Activated T-cell treated with anti-CD3 and anti-CD28 coated beads, Interleukin-2, amount 50 U/mL, for 48 hours (primary cell): ENCODE measurements at regions not wholly inside any gene's neighbourhood (a gene's known extent, or its start where the extent isn't known, plus 50 kb on each side); places are given as distances from the start of the nearest gene placed in this dataset.
"Not testable (repeated sequence)": the region's sequence is repeated elsewhere in the genome, so short reads cannot be mapped to it uniquely, and the experiment has no call there.

Experiments used
- DNase-seq, 2 experiments: peaks; one replicate each; pipeline ENCODE4 v3.0.0-alpha.2; 2020

DNA sequence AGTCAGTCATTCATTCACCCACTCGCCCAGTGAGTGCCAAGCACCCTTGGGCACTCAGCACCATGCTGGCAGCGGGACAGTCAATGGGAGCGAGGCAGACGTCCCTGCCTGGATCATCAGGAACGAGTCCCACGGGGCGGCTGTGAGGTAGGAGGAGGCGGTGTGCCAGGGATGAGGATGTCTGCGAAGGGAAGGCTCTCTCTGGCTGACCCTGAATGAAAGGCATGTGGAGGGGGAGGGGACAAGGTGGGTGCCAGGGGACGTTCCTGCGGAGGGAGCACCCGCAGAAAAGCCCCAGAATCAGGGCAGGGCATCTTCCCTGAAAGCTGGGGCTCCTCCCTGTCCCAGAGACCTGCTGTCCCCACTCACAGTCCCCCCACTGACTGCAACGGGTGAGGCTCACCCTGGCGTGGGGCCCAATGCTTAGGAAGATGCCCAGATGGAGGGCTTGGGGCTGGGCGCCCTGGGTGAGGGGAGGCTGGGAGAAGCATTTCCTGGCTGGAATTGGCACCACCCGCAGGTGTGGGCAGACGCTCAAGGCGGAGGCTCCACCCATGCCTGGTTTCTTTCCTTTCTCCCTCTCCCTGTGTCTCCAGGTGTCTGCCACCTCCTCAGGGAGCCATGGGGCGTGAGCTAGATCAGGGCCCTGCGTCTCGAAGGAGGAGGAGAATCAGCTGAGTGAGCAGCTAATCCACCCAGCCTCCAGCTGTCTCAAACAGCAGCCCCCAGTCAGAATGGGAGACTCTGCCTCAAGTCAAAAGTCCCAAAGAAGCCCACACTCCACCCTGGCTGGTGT is 179.0 kb upstream of the PPP1R26 start:
- no peak for DNase-seq

DNA sequence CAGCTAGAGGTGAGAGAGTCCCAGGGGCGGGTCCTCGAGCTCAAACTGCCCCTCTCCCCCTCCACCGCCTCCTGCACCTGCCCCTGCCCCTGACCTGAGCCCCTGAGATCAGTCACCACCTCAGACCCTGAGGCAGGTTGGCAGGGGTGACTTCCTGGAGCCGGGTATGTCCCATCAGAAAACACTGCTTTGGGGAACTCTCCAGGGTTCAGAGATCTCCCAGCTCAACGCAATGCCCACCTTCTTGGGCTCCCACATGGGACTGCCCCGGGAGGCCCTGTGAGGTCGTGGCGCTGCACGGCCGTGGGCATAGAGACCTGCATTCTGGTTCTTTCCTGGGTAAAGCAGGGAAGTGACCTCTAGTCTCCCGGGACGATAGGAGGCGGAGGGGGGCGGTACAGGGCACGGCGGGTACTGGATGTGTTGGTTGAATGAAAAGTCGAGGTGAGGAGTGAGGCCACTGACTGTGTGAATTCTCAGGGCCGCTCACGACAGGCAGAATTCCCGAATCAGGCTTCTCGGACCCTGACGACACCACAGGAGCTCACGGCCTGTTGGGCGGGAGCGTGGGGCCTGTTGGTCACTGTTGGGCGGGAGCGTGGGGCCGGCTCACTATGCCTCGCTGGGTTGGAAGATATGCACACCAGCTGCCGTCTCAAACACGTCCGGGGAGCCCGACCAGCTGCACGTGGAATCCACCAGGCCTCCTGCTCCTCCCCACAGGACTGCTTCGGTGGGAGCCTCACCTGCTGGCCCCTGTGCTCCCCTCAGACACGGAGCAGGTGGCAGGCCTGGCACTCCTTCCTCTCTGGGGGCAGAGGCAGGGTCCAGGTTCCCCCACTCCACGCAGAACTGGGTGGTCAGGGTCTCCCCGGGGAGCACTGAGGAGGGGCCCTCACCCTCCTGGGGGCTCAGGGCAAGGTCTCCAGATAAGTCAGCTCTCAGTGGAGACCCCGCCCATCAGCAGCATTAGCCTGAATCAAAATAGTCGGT is 178.0 kb upstream of the PPP1R26 start:
- no peak for DNase-seq

DNA sequence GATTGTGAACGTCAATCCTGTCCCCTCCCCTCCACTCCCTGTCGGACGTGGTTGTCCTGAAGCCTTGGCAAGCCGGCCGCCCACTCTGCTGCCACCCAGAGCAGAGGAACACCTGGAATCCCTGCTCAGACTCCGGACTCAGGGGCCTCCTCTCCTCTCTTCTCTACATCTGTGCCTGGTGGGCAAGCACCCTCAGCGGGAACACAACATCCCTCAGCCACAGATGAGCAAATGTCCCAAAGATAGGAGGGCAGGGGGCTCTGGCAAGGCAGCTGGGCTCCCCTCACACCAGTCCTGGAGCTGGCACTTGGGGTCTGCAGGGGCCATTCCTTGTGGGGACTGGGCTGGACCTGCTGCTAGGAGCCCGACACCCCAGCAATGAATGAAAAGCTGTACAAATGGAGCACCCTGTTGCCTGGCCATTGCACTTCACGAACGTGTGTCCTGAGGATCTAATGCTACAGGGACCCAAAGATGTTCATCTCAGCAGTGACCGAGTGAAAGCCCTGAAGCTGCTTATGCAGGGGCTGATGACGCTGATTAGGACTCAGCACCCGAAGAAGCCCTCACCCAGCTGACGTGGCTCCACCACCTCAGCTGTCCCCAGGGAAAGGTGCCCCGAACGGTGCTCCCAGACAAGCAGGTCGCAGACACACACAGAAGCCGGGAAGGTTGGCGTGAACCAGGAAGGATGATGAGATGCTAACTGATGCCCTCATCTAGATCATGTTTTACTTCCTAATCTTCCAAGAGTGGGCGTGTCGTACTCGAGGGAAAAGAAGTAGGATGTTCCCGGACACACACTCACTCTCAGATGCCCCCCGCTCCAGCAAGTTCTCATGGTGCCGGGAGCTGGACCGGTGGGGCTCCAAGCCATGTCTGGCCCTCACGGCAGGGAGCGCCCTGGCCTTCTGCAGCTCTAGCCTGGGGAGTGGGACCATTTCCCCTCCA is 177.0 kb upstream of the PPP1R26 start:
- no peak for DNase-seq

DNA sequence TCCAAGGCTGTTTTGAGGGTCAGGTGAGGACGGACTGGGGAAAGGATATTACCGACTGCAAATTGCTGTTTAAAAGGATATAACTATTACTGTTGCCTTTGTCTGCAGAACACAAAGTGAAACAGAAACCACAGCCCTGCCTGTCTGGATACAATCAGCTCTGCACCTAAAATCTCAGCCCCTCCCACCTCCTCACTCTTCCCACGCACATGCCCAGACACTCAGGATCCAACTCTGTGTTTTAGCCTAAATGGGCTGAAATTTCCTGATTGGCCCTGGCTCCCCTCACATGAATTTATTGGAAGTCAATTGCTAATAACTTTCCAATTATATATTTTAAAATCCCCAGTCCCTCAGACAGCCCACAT is 176.3 kb upstream of the PPP1R26 start:
- DNase-seq, result no peak

DNA sequence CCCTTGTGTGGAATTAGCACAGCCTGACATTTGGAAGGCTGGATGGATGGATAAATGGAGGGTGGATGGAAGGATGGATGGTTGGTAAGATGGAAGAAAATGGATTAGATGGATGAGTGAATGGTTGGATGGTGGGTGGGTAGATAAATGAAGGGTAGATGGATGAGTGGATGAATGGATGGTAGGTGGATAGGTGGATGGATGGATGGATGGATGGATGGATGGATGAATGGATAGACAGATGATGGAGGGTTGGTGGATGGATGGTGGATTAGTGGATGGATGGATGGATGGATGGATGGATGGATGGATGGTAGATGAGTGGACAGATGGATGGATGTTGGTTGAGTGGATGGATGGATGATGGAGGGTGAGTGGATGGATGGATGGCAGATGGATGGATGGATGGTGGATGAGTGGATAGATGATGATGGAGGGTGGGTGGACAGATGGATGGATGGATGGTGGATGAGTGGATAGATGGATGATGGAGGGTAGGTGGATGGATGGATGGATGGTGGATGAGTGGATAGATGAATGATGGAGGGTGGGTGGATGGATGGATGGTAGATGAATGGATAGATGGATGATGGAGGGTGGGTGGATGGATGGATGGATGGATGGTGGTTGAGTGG is 175.6 kb upstream of the PPP1R26 start:
- DNase-seq, result no peak

DNA sequence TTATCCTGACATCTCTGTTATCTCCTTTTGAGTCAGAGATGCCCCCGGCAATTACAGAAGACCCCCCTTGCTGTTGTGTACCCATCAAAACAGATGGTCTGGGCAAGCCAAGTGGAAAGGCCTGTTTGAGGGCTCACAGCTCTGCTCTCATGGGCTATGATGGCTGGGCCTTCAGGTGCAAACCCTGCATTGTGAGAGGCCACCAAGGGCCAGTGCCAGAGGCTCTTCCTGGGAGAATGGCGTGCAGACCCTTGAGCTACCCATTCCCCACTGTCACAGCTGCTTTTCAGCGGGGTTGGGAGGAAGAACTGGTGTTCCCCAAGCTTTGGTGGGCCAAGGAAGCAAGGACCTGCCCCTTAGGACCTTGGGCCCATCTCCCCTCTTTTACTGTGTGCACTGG is 174.7 kb upstream of the PPP1R26 start:
- DNase-seq, result no peak

DNA sequence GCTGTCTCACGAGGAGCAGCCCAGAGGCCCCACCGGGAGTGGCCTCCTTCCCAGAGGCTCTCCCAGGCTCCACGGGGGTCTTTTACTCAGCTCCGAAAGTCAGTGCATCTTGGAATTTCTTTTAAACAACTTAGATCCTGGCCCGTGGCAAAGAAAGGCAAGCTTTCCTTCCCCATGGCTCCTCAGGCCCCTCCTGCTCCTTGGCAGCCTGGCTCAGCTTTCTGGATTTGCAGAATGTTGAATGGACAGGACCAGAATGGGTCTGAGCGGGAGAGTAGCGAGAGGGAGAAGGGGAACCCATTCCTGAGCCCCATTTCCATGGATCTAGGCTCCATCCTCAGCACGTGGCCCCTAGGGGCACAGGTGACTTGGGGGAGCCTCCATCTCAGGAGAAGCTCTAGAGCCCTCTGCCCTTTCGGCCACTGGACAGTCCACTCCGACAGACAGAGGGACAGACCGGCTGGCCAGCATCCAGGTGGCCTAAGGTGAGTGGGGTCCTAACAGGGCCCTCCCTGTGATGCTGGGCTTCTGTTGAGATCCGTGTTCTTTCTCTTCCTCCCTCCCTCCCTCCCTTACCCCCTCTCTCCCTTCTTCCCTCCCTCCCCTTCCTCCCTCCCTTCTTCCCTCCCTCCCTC is 173.9 kb upstream of the PPP1R26 start:
- DNase-seq, result no peak

DNA sequence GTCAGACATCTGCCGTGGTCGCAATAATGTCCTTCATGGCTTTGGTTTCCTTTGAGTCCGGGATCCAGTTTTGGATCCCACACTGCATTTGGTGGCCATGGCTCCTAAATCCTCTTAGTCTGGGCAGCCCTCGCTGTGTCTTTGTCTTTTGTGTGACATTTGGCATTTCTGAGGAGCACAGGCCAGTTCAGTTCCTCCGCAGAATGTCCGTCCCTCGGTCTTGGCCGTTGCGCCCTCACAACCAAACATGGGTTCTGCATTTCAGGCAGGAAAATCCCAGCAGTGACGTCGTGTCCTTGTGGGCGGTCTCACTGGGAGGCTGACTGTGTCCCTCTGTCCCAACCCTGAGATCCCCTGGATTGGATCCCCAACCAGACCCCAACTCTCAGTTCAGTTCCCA is 172.9 kb upstream of the PPP1R26 start:
- DNase-seq, result no peak

DNA sequence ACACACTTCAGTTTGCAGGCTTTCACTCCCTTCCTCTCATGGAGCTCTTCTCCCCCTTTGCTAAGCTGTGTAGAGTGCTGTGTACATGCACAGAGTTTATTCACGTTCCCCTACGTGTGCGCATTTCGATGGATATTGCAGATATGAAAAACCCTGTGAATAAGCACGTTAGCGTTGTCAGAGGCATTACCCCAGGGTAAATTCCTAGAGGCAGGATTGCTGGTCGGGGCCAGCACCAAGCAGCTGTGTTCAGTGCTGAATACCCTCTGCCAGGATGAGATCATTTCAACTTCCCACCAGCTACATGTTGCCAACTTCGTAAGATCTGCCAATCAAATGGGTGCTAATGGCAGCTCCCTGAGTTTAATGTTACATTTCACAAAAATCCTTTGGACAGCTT is 172.3 kb upstream of the PPP1R26 start:
- peak in 1 of 2 experiments; percentile 1 for DNase-seq

DNA sequence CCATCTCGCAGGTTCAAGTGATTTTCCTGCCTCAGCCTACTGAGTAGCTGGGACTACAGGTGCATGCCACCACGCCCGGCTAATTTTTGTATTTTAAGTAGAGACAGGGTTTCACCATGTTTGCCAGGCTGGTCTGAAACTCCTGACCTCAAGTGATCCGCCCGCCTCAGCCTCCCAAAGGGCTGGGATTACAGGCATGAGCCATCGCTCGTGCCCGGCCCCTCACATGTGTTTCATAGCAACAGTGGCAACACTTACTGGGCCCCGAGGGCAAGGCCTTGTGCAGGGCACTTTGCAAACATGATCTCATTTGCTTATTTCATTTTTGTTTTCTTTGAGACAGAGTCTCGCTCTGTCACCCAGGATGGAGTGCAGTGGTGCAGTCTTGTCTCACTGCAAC is 171.7 kb upstream of the PPP1R26 start:
- not testable (repeated sequence) for DNase-seq

DNA sequence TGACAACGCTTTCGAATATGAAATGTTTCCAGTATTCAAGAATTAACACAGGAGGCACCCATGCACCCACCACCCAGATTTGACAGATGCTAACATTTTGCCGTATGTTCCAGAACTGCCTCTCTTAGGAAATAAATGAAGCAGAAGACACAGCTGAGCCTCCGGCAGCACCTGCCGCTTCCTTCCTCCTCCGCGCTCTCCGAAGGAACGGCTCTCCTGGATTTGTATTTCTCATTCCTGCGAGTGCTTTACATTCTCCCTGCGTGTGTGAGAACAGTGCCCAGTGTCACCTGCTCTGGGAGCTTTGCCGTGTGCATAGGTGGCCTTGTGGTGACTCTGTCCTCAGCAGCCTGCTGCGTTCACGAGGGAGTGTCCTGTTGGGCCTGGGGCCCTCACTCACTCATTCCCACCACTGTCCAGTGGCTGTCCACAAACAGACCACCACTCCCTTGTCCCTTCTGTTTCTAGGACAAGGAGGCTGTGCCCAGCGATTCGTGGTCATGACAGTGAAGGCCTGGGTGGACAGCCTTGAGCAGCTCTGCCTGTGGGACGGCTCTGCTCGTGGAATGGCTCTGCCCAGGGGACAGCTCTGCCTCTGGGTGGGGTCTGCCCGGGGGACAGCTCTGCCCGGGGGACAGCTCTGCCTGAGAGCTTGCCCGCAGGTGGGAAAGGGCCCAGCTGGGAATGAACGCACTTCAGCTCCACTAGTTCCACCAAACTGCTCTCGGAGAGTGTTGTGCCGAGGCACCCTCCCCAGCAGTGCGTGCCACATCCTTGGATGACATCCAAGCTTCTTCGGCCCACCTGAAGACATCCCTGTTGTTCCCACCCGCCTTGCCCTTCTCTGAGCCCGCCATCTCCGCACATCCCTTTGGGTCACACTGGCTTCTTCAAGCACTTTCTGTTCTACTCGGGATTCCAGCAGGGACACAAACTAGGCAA is 170.5 kb upstream of the PPP1R26 start:
- peak in 1 of 2 experiments; percentile 4 for DNase-seq

DNA sequence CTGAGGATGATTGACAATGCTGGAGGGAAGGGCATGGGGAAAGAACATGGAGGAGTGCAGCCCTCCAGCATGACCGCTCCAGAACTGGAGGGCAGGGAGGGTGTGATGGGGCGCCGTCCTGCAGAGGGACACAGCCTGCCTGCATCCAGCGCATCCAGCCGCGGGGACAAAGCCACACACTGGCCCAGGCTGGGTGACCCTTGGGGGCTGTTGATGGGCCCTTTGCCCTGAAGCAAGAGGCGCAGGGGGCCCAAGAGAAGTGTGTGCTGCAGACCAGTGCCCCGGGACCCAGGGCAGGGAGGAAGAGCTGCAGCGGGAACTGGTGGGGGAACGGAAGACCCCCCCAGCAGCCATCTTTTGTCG is 169.8 kb upstream of the PPP1R26 start:
- DNase-seq, result no peak

DNA sequence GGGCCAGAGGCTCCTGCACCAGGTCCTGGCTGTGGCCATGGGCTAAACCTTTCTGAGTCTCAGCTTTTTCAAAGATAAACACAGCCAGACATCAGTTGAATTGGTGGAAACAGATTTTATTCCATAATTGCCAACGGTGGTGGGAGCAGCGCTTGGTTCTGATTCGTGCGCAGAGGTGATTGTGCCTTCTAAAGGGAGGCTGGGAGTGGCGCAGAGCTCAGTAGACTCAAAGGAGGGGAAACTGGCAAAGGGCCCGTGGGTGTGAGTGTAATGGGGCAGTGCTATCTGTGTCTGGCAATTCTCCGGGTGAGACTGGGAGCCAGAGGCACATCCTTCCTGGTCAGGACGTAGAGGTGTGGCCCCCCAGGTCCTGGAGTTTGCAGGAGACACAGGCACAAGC is 169.4 kb upstream of the PPP1R26 start:
- no peak for DNase-seq

DNA sequence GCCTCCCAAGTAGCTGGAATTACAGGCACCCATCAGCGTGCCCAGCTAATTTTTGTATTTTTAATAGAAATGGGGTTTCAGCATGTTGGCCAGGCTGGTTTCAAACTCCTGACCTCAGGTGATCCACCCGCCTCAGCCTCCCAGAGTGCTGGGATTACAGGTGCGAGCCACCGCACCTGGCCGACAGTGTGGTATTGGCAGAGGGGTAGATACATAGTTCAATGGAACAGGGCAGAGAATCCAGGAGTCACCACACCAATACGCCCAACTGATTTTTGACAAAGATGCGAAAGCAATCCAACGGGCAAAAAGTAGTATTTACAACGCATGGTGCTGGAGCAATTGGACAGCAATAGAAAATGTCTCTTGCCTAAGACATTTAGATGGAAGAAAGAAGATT is 164.0 kb upstream of the PPP1R26 start:
- no peak for DNase-seq

DNA sequence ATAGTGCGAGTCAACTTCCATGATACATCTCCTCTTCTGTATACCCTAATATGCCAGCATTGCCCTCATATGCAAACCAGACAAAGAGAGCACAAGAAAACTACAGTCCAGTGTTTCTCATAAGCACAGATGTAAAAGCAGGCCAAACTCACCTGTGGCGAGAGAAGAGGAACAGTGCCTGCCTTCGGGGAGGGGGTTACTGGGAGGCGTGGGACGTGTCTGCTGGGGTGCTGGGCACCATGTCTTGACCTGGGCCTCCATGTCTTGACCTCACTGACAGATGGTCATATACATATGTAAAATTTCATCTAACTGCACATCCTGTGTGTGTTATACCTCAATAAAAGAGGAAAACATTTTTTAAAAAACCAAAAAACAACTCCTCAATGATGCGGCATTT is 159.3 kb upstream of the PPP1R26 start:
- DNase-seq, result no peak

DNA sequence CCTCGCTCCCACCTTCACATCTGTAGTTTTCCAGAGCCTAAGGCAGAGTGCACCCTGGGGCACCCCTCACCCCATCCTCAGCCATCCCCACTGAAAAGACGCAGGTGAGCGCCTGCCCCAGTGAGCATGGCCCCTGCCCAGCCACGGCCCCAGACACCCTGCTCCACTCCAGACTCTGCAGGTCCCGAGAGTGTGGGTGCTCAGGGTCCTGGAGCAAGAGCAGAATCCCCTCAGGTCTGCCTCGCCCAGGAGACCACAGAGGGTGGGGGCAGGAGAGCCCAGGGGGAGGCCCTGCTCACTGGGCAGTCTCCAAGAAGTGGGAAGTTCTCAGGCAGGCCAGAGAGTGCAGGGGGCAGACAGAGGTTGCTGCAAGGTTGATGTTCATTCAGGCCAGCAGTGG is 158.6 kb upstream of the PPP1R26 start:
- DNase-seq, result no peak

DNA sequence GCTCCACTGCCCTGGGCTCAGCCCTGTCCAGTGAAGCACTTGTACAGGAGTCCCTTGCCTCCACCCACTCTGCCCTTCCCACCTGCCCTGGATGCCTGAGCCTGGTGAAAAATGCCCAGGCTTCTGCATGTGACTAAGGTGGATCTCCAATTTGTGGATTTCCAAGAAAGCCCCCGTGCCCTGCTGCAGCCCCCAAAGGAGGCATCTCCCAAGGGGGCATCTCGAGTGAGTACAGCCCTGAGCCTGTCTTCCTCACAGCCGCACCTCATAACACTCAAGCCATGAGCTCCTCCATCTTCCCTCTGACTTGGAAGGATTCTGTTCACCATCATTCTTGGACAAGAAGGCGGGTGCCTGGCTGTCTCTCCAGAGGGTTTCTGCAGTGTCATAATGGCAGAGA is 158.0 kb upstream of the PPP1R26 start:
- DNase-seq, result no peak

DNA sequence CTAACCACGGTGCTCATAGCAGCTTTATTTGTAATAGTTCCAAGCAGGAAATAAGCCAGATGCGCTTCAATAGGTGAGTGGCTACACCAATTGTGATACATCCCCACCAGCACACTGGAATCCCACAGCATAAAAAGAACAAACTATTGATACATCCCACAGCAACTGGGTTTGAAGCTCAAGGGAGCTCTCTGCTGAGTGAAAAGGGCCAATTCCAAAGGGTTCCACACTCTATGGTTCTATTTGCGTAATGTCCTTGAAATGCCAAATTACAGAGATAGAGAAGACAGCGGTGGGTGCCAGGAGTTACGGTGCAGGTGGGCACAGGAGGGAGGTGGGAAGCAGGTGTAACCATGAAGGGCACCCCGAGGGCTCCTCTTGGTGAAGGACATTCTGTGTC is 155.3 kb upstream of the PPP1R26 start:
- DNase-seq, result no peak

DNA sequence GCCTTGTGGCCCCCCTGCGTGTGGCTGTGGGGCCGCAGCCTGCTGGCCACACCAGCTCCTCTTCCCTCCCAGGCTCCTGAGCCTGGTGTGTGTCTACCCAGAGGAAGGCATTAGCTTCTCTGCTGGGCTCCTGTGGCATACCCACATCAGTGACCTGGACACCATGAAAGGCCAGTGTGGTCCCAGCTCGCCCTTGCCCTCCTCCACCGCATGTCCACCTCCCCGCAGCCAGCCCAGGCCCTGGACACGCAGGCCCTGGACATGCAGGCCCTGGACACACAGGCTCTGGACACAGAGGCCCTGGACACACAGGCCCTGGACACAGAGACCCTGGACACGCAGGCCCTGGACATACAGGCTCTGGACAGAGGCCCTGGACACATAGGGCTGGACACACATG is 153.4 kb upstream of the PPP1R26 start:
- DNase-seq, result no peak

DNA sequence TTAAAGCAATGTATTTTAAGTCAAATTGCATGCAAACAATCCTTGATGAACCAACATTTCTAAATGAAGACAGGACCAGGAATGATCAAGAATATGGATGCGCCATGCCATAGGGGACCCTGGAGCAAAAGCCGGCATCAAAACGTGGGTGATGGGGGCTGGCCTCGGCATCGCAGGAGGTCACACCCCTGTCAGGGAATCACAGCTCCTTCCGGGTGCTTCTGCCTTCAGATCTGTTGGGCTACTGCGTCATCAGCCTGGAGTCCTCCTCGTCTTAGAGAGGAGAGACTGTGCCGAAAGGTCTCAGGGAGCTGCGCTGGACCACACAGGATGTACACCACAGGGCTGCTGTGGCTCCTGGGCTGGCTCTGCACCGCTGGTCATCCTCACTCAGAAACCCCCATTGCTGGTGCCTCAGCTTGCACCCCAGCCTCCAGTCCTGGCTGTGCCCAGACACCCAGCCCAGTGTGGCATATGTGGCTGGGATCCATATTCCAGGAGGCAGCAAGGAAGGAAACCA is 152.9 kb upstream of the PPP1R26 start:
- no peak for DNase-seq
